KMS-11 (cell line): ENCODE measurements at regions not wholly inside any gene's neighbourhood (a gene's known extent, or its start where the extent isn't known, plus 50 kb on each side); places are given as distances from the start of the nearest gene placed in this dataset.
A peak's percentile ranks its signal among the peaks of the same experiment; 100 is the strongest.

ENCODE experiments used
- H2AFZ ChIP-seq: fragments of 200-600 bp; sonication (generic); 2 replicates; pipeline ENCODE4 v1.6.1; 2016; ENCODE audit warnings: antibody characterized with exemption, mixed run types, low read depth
- H3K27ac ChIP-seq: fragments of 200-600 bp; sonication (generic); 2 replicates; pipeline ENCODE4 v1.6.1; 2016; ENCODE audit warnings: mild to moderate bottlenecking, mixed run types
- H3K27me3 ChIP-seq: fragments of 200-600 bp; sonication (generic); 2 replicates; pipeline ENCODE4 v1.6.1; 2017; ENCODE audit warnings: mild to moderate bottlenecking, low read depth, mixed run types, moderate library complexity; ENCODE audit not compliant: insufficient read depth
- H3K36me3 ChIP-seq: fragments of 200-600 bp; sonication (generic); 2 replicates; pipeline ENCODE4 v1.6.1; 2017; ENCODE audit warnings: mild to moderate bottlenecking, mixed run types; ENCODE audit not compliant: insufficient read depth
- H3K4me1 ChIP-seq: fragments of 200-600 bp; sonication (generic); 2 replicates; pipeline ENCODE4 v1.6.1; 2016; ENCODE audit warnings: mild to moderate bottlenecking, low read depth, mixed run types; ENCODE audit not compliant: poor library complexity, severe bottlenecking
- H3K4me2 ChIP-seq: fragments of 200-600 bp; sonication (generic); 2 replicates; pipeline ENCODE4 v1.7.0; 2016; ENCODE audit warnings: mild to moderate bottlenecking, mixed run types
- H3K4me3 ChIP-seq: fragments of 200-600 bp; sonication (generic); IDR thresholded peaks from 2 replicates; pipeline ENCODE4 v1.6.1; 2017; ENCODE audit warnings: low read depth, low read length, mixed read lengths; ENCODE audit not compliant: insufficient read depth
- H3K79me2 ChIP-seq: fragments of 200-600 bp; sonication (generic); 2 replicates; pipeline ENCODE4 v1.6.1; 2016; ENCODE audit warnings: low read depth, mixed run types; ENCODE audit not compliant: insufficient read depth
- H3K9ac ChIP-seq: fragments of 200-600 bp; sonication (generic); 2 replicates; pipeline ENCODE4 v1.6.1; 2016; ENCODE audit warnings: mild to moderate bottlenecking, mixed run types
- H4K20me1 ChIP-seq: fragments of 200-600 bp; sonication (generic); 2 replicates; pipeline ENCODE4 v1.6.1; 2016; ENCODE audit warnings: mild to moderate bottlenecking, mixed run types; ENCODE audit not compliant: insufficient read depth
- TF ChIP-seq, protein P1 (sequence below): fragments of 200-600 bp; sonication (generic); conservative IDR thresholded peaks from 2 replicates; pipeline ENCODE4 v1.6.1; 2017; ENCODE audit warnings: low read depth, mild to moderate bottlenecking, antibody characterized with exemption, low read length, moderate library complexity, mixed read lengths

DNA sequence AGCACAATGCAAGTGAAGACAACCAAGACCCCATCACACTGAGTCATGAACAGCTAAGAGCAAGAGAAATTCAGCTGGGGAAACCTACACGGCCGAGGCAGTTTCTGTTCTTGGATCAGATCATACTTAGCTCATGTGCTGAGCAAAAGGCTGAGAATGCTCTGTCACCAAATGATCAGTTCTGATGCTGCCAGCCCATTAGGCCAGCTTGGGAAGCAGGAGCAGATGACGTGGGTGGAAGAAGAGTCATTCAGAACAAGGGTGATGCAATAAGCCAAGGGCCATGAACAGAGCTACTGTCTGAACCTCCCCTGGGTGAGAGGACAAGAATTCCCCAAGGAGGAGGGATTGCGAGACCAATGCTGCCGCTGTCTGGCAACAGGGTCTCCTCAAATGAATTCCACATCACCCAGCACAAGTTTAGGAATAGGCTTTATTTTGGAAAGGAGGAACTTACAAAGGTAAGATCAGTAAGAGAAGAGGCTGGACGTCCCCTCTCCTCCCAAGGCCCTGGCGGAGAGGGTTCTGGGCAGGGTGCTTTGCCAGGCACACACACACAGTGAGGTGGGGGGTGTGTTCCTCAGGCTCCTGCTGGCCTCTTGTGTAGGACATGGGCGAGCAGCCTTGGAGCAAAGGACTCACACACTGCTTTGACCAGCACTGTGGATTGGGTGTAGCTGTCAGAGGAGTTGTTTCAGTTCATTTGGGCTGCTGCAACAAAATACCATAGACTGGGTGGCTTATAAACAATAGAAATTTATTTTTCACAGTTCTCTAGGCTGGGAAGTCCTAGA is 65.6 kb upstream of the CTXND1 start:
- no peaks in the 10 kb centered on the region for H3K27me3 ChIP-seq
- no peaks in the 10 kb centered on the region for H3K4me1 ChIP-seq
- TF ChIP-seq, protein P1, sequence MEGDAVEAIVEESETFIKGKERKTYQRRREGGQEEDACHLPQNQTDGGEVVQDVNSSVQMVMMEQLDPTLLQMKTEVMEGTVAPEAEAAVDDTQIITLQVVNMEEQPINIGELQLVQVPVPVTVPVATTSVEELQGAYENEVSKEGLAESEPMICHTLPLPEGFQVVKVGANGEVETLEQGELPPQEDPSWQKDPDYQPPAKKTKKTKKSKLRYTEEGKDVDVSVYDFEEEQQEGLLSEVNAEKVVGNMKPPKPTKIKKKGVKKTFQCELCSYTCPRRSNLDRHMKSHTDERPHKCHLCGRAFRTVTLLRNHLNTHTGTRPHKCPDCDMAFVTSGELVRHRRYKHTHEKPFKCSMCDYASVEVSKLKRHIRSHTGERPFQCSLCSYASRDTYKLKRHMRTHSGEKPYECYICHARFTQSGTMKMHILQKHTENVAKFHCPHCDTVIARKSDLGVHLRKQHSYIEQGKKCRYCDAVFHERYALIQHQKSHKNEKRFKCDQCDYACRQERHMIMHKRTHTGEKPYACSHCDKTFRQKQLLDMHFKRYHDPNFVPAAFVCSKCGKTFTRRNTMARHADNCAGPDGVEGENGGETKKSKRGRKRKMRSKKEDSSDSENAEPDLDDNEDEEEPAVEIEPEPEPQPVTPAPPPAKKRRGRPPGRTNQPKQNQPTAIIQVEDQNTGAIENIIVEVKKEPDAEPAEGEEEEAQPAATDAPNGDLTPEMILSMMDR = no peak
- no peak overlapping the region for H2AFZ ChIP-seq
- H4K20me1 ChIP-seq = no peaks in the 10 kb centered on the region
- no peak overlapping the region for H3K4me2 ChIP-seq
- no peaks in the 10 kb centered on the region for H3K36me3 ChIP-seq
- no peak overlapping the region for H3K27ac ChIP-seq
- no peak overlapping the region for H3K9ac ChIP-seq
- no peaks in the 10 kb centered on the region for H3K79me2 ChIP-seq
- H3K4me3 ChIP-seq = no peak overlapping the region

DNA sequence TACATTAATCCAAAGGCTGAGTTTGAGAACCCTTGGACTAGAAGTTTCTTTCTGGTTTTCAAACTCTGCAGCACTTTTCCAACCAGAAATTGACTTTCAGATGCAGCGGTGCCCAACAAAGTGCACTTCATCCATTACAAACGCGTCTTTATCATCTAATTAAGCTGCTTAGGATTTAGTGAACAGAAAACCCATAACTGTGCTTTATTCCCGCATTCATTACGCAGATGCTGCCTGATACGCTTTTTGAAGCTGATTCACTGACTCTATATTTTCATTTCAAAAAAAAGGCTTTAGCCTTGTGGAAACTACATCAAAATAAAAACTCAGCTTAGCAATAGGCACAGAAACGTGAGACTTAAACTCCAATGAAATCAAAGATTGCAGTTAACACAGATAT is 69.8 kb upstream of the CTXND1 start:
- Histone ChIP-seq H3K79me2 (no peaks in the 10 kb centered on the region), H2AFZ (no peak overlapping the region), H3K27ac (no peak overlapping the region), H3K4me1 (no peaks in the 10 kb centered on the region), H4K20me1 (no peaks in the 10 kb centered on the region), H3K36me3 (no peaks in the 10 kb centered on the region), H3K4me3 (no peak overlapping the region), H3K9ac (no peak overlapping the region), H3K27me3 (no peaks in the 10 kb centered on the region), H3K4me2 (no peak overlapping the region)
- TF ChIP-seq, protein P1 = no peak

DNA sequence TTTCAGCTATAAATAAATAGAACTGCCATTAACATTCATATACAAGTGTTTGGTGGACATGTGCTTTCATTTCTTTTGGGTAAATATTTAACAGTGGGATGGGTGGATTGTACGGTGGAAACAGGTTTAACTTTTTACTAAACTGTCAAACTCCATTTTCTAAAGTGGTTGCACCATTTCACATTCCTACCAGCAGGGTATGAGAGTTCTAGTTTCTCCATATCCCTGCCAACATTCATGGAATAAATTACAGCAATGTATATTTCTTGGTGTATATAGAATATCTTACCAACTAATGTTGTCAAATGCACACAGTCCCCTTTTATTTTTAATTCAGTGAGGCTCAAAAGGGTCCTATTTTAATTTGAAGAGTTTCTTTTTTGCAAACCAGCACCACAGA is 71.3 kb upstream of the CTXND1 start:
- Histone ChIP-seq H3K4me3 (no peak overlapping the region), H3K27me3 (no peaks in the 10 kb centered on the region), H3K27ac (no peak overlapping the region), H2AFZ (no peak overlapping the region), H3K4me2 (no peak overlapping the region), H3K36me3 (no peaks in the 10 kb centered on the region), H3K9ac (no peak overlapping the region), H3K4me1 (no peaks in the 10 kb centered on the region), H3K79me2 (no peaks in the 10 kb centered on the region), H4K20me1 (no peaks in the 10 kb centered on the region)
- TF ChIP-seq, protein P1 = 0 out of 2 replicates have a peak, but pooled peaks have one; percentile 18

DNA sequence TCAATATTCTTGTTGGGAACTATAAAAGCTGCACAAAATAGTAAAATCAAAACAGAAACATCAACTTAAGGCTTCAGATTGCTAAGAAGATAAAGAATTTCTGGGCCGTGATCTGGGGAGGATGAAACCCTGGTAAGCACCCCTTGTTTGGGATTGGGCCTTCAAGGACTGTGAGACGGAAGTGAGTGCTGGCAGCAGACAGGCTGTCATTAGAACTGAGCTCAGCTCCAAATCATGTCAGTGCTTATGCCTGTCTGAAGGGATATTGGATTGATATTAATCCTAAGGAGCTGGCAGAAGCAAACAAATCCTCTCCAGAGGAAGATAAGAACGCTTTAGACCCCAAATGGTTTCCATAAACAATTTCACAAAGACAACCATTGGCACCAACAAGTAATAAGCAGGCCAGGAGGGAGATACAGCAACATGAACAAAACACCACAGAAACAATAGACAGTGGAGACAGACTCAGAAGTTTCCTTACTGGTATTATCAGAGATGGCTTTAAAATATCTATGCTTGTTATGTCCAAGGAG is 72.6 kb upstream of the CTXND1 start:
- no peak overlapping the region for H3K4me2 ChIP-seq
- H3K27ac ChIP-seq = no peak overlapping the region
- TF ChIP-seq, protein P1 = no peak

More for the DNA sequence above, 72.6 kb upstream of the CTXND1 start:
- H3K4me3 ChIP-seq = no peak overlapping the region
- H3K27me3 ChIP-seq = no peaks in the 10 kb centered on the region
- H4K20me1 ChIP-seq = no peaks in the 10 kb centered on the region
- H3K79me2 ChIP-seq = no peaks in the 10 kb centered on the region
- no peaks in the 10 kb centered on the region for H3K36me3 ChIP-seq
- H2AFZ ChIP-seq = no peak overlapping the region
- H3K9ac ChIP-seq = no peak overlapping the region
- no peaks in the 10 kb centered on the region for H3K4me1 ChIP-seq
